ENCODE measurements at regions not wholly inside any gene's neighbourhood (a gene's known extent, or its start where the extent isn't known, plus 50 kb on each side); places are given as distances from the start of the nearest gene placed in this dataset.

- no peak for TF ChIP-seq EZH2 (IDR thresholded peaks at IDR 0.05; ENCODE audit: low read length, unreplicated experiment)
- no peak for TF ChIP-seq CTCF (conservative IDR thresholded peaks at IDR 0.05; ENCODE audit: low read depth, low read length)
Measured at GRCh38 chr5:174980952-174981351, 256.6 kb downstream of the MSX2 start.
